GM12865 (cell line): ENCODE measurements at regions not wholly inside any gene's neighbourhood (a gene's known extent, or its start where the extent isn't known, plus 50 kb on each side); places are given as distances from the start of the nearest gene placed in this dataset.

Source experiments
- DNase-seq: peaks from one replicate; pipeline ENCODE4 v3.0.0; 2010; ENCODE audit warnings: low read depth
- H3K4me3 ChIP-seq: 2 replicates; pipeline ENCODE4 v1.5.1; 2011; ENCODE audit warnings: mild to moderate bottlenecking, low read depth, low read length, control low read depth
- TF ChIP-seq, protein P1 (sequence below): IDR thresholded peaks from 2 replicates; pipeline ENCODE4 v1.5.1; 2011; ENCODE audit warnings: low read length, control low read depth, low read depth, inconsistent platforms; ENCODE audit not compliant: insufficient read depth; ENCODE audit errors: missing control alignments

DNA sequence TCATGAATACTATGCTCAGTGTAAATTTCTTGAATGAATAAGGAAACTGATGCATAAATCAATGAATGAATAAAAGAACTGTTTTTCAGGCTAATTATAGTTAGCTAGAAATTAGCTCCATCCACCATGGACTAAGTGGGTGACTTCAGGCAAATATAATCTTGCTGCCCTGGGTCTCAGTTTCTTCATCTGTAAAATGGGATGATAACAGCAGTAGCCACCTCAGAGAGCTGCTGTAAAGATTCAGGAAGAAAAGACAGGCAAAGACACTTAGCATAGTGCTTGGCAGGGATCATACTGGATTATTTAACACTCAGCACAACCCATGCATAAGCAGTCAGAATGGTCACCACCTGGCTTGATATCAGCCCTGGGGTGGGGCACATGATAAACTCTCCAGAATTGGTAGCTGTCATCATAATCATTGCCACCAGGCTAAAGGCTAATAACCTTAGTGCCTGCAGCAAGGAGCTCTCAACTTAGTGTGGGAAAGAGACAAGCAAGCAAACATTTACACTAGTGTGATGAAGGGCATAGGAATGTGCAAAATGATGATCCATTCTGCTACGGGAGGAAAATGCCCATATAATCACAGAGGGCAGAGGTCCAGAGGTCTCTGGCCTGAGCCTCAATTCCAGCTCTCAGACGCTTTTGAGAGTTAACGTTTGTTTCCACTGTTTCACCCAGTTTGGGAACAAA, 234.7 kb upstream of the TBX3 start:
- H3K4me3 ChIP-seq = no peak overlapping the region
- TF ChIP-seq, protein P1, sequence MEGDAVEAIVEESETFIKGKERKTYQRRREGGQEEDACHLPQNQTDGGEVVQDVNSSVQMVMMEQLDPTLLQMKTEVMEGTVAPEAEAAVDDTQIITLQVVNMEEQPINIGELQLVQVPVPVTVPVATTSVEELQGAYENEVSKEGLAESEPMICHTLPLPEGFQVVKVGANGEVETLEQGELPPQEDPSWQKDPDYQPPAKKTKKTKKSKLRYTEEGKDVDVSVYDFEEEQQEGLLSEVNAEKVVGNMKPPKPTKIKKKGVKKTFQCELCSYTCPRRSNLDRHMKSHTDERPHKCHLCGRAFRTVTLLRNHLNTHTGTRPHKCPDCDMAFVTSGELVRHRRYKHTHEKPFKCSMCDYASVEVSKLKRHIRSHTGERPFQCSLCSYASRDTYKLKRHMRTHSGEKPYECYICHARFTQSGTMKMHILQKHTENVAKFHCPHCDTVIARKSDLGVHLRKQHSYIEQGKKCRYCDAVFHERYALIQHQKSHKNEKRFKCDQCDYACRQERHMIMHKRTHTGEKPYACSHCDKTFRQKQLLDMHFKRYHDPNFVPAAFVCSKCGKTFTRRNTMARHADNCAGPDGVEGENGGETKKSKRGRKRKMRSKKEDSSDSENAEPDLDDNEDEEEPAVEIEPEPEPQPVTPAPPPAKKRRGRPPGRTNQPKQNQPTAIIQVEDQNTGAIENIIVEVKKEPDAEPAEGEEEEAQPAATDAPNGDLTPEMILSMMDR = no peak
- no peak for DNase-seq

DNA sequence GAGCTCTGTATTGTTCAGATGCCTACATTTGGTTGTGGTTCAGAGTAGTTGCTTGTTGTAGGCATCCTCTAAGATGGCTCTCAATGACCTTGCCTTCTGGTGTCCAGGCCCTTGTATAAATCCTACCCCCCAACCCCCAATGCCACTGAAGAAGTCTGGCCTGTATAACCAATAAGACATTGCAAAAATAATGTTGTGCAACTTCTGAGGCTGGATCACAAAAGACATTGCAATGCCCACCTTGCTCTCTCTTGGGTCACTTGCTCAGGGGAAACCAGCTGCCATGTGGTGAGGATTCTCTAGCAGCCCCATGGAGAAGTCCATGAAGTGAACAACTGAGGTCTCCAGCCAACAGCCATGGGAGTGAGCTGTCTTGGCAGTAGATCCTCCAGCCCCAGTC, 234.0 kb upstream of the TBX3 start:
- TF ChIP-seq, protein P1 = no peak
- H3K4me3 ChIP-seq = no peak overlapping the region
- DNase-seq = no peak

DNA sequence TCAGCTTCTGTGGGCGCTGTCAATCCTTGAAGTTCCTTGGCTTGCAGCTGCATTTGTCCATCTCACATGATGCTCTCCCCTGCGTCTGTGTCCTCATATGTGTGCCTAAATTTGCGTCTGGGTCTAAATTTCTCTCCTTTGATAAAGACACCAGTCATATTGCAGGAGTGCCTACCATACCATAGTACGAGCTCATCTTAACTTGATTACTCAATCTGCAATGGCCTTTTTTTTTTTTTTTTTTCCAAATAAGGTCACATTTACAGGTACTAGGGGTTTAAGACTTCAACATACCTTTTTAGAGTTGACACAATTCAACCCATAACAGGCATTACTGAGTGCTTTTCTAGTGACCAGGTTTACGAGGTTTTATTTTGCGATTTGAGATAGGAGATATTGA, 233.3 kb upstream of the TBX3 start:
- DNase-seq = no peak
- H3K4me3 ChIP-seq = no peak overlapping the region
- TF ChIP-seq, protein P1 = no peak

DNA sequence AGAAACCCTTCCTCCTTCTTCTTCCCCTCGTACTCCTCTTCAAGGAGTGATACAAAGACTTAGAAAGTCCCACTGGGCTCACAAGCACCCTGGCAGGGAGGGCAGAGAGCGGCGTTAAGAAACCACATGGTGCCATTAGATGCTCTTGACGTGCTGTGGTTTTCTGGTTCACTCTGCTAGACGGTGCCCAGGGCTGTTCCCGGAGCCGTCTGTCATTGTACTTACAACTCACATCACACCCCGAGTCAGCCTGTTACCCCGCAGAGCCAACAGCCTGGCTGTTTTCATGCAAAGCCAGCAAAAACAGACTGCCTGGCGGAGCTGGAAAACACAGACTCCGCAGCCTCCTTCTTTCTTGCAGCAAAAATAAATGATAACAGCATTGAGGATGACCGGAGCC, 232.6 kb upstream of the TBX3 start:
- TF ChIP-seq, protein P1 = no peak
- no peak overlapping the region for H3K4me3 ChIP-seq
- DNase-seq = peak; percentile 7

DNA sequence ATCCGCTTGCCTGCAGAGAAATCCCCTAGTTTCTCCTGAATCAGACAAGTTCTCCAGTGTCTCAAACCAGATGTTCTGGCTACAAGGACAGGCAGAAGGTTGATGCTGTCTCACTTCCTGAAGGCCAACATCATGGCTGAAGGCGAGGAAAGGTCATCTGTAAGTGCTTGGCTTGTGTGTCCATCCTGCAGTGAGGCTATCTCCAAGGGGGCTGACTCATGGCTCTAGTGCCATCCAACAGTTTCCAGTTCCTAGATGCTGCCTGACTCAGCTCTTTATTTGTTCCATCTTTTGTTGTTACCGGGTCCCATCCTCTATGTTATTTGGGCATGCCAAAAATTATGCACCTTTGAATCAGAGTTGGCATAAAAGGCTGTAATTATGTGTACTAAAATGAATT, 232.1 kb upstream of the TBX3 start:
- TF ChIP-seq, protein P1 = no peak
- H3K4me3 ChIP-seq = no peak overlapping the region
- DNase-seq = no peak

DNA sequence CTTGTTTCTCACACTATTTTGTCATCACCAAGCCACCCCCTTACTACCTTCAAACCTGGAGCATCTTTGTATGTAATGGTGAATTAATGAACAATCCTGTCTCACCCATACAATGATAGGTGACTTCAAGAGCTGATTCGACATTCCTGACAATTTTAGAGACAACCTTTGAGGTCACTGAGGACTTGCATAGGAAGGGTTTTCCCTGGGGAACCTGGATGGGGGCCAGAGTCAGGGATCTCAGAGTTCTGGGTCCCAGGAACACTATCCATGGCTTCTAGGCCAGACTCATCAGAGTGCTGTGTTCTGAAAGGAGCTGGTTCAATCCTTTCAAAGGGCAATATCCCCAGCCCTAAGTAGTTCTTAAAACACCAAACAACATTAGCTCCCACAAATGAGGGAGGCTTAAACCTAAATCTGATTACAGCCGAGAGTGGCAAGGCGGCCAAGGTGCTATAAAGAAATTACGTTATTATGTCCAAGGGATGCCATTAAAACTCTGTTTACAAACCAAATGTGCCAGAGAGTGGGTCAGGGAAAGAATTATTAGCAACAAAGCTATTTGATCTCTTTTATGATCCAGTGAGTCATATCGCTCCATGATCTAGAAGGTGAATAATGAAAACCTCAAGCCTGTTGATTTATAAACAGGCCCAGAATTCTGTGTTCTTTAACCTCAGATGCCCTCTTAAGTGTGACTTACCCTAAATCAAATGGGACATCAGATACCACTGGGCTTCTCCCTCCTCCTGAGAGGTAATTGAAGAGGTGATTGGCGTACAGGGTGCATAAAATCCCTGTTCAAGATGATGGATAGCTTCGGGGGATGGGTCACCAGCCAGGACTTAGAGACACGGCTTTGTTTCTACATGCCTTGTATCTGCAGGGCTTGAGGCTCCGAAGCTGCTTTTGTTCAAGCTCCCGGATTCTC, 230.2 kb upstream of the TBX3 start:
- no peak for DNase-seq
- no peak overlapping the region for H3K4me3 ChIP-seq
- TF ChIP-seq, protein P1 = no peak
